ENCODE measurements at regions not wholly inside any gene's neighbourhood (a gene's known extent, or its start where the extent isn't known, plus 50 kb on each side); places are given as distances from the start of the nearest gene placed in this dataset.

DNA sequence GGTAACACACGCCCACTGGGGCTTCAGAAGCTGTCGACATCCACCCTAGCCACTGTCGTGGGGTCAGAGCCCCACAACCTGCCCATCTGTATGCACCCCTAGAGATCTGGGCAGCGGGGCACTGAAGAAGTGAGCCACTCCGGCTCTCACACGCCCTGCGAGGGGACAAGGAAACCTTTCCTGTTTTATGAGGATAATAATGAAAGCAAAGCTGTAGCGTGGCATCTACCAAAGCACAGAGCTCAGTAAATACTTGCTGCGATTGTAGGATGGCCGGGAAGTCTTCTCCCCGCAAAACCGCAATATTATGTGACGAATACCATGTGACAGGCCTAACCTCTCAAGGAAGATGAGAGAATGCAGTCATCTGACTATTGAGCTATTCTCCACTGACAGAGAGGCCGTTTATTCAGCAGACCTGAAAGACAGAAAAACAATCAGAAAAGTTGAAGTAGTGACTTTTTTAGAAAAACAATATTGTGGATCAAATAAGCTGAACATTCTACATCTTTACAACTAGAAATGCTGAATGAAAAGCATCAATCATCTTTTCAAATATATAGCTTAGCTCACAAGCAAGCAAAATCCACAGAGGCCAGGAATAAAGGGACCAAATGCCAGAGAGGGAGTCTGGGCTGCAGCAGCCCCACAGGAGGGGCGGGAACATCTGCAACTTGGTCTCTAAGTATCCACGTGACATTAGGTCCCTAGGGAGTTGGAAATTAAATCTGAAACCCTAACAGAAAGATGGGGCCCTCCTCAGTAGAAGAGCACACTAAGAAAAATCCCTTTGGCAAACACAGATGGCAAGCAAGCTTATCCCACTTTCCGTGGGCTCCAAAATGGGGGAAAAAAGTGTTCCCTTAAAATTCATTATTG lies 207.8 kb downstream of the TTLL2 start:
- Histone ChIP-seq H3K4me1 (peaks cover 41% of the 10 kb centered on the region), H3K27me3 (no peaks in the 10 kb centered on the region)
- no peak for TF ChIP-seq Cebpa-rat (IDR thresholded peaks at IDR 0.05)

DNA sequence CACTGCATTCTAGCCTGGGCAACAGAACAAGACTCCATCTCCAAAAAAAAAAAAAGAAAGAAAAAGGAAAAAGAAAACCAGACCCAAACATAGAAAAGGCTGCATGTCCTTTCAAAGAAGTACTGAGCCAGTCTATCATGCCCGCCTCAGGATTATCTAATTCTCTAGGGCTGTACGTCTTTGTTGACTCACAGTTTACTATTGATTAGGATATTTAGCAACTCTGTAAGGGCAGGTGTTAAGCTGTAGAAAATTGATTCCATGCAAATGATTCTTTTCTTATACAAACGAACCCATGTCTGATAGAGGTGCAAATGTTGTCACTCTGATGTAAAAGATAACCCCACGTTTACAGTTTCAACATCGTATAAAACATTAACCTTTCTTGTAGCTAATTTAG lies 209.0 kb downstream of the TTLL2 start:
- Histone ChIP-seq H3K4me2 (peak overlapping the region; percentile 47), H3K4me3 (no peak overlapping the region), H3K27me3 (no peaks in the 10 kb centered on the region), H3K9ac (no peak overlapping the region), H3K4me1 (peaks cover 38% of the 10 kb centered on the region), H3K36me3 (no peaks in the 10 kb centered on the region), H3K9me3 (peaks cover 22% of the 10 kb centered on the region), H3K27ac (no peak overlapping the region), H4K20me1 (no peaks in the 10 kb centered on the region)
- TF ChIP-seq Cebpa-rat (IDR thresholded peaks at IDR 0.05) = no peak

More for the DNA sequence above, 207.8 kb downstream of the TTLL2 start:
- no peaks in the 10 kb centered on the region for H4K20me1 ChIP-seq
- no peak overlapping the region for H3K9ac ChIP-seq
- H3K4me3 ChIP-seq = no peak overlapping the region
- peak overlapping the region; percentile 47 for H3K4me2 ChIP-seq
- no peak overlapping the region for H3K27ac ChIP-seq
- no peaks in the 10 kb centered on the region for H3K36me3 ChIP-seq
- H3K9me3 ChIP-seq = peaks cover 22% of the 10 kb centered on the region

DNA sequence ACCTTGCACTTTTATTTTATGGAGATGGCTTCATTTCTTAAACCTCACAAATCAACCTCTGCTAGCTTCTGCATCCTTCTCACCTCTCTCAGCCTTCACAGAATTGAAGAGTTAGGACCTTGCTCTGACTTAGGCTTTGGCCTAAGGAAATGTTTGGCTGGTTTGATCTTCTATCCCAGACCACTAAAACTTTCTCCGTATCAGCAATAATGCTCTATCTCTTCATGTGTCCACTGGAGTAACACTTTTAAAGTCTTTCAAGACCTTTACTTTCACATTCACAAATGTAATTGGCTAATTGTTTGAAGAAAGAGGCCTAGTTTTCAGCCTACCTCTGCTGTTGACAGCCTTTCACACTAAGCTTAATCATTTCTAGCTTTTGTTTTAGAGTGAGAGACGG lies 212.9 kb downstream of the TTLL2 start:
- Histone ChIP-seq H3K36me3 (no peaks in the 10 kb centered on the region), H3K4me2 (no peak overlapping the region), H3K9me3 (peaks cover 33% of the 10 kb centered on the region), H3K9ac (no peak overlapping the region), H4K20me1 (no peaks in the 10 kb centered on the region), H3K4me3 (no peak overlapping the region), H3K27me3 (no peaks in the 10 kb centered on the region), H3K4me1 (peaks cover 26% of the 10 kb centered on the region), H3K27ac (no peak overlapping the region)
- TF ChIP-seq Cebpa-rat (IDR thresholded peaks at IDR 0.05) = no peak

DNA sequence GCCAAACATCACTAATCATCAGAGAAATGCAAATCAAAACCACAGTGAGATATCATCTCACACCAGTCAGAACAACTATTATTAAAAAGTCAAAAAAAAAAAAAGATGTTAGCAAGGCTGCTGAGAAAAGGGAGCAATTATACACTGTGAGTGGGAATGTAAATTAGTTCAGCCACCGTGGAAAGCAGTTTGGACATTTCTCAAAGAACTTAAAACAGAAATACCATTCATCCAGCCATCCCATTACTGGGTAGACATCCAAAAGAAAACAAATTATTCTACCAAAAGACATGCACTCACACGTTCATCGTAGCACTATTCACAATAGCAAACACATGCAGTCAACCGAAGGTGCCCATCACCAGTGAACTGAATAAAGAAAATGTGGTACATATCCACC lies 213.9 kb downstream of the TTLL2 start:
- Histone ChIP-seq H3K4me1 (peaks cover 26% of the 10 kb centered on the region), H3K27me3 (no peaks in the 10 kb centered on the region), H4K20me1 (no peaks in the 10 kb centered on the region), H3K9ac (no peak overlapping the region), H3K27ac (no peak overlapping the region), H3K4me2 (no peak overlapping the region), H3K4me3 (no peak overlapping the region), H3K9me3 (peaks cover 28% of the 10 kb centered on the region), H3K36me3 (no peaks in the 10 kb centered on the region)
- TF ChIP-seq Cebpa-rat (IDR thresholded peaks at IDR 0.05) = no peak

DNA sequence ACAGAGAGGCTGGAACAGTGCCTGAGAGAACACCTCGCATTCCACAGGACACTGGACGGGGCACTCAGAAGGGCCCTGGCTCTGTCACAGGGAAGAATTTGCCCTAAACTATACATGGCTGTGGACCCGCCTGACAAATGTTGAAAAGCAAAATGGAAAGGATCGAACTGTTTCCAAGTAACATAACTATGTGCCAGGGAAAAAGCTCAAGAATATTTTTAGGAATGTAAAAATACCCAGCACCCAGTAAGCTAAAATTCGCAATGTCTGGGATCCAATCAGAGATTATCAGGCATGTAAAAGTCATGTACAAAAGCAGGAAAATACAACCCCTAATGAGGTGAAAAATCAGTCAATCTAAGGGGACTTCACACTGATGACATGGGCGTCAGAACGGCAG lies 215.9 kb downstream of the TTLL2 start:
- H3K9ac ChIP-seq = no peak overlapping the region
- no peak overlapping the region for H3K27ac ChIP-seq
- H4K20me1 ChIP-seq = no peaks in the 10 kb centered on the region
- no peak overlapping the region for H3K4me3 ChIP-seq
- H3K4me2 ChIP-seq = no peak overlapping the region
- H3K9me3 ChIP-seq = peaks cover 22% of the 10 kb centered on the region
- peaks cover 37% of the 10 kb centered on the region for H3K4me1 ChIP-seq
- no peak for TF ChIP-seq Cebpa-rat (IDR thresholded peaks at IDR 0.05)
- H3K27me3 ChIP-seq = no peaks in the 10 kb centered on the region
- H3K36me3 ChIP-seq = no peaks in the 10 kb centered on the region

DNA sequence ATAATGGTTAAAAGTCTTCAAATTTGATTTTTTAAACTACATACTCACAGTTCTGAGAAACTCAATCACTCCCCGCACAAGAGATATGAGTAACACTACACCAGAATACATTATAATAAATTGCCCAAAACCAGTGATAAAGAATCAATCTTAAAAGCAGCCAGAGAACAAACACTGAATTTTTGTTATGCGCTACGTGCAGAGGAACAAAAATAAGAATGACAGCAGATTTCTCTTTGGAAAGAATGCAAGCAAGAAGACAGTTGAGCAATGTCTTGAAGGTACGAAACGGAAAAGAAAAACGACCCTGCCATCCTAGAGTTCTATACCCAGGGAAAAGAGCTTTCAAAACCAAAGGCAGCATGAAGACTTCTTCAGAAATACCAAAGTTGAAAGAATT lies 216.7 kb downstream of the TTLL2 start:
- no peak overlapping the region for H3K27ac ChIP-seq
- peaks cover 19% of the 10 kb centered on the region for H3K9me3 ChIP-seq
- no peak overlapping the region for H3K4me2 ChIP-seq
- no peaks in the 10 kb centered on the region for H4K20me1 ChIP-seq
- H3K27me3 ChIP-seq = no peaks in the 10 kb centered on the region
- no peak for TF ChIP-seq Cebpa-rat (IDR thresholded peaks at IDR 0.05)
- H3K4me3 ChIP-seq = no peak overlapping the region
- no peak overlapping the region for H3K9ac ChIP-seq
- peaks cover 45% of the 10 kb centered on the region for H3K4me1 ChIP-seq
- no peaks in the 10 kb centered on the region for H3K36me3 ChIP-seq

DNA sequence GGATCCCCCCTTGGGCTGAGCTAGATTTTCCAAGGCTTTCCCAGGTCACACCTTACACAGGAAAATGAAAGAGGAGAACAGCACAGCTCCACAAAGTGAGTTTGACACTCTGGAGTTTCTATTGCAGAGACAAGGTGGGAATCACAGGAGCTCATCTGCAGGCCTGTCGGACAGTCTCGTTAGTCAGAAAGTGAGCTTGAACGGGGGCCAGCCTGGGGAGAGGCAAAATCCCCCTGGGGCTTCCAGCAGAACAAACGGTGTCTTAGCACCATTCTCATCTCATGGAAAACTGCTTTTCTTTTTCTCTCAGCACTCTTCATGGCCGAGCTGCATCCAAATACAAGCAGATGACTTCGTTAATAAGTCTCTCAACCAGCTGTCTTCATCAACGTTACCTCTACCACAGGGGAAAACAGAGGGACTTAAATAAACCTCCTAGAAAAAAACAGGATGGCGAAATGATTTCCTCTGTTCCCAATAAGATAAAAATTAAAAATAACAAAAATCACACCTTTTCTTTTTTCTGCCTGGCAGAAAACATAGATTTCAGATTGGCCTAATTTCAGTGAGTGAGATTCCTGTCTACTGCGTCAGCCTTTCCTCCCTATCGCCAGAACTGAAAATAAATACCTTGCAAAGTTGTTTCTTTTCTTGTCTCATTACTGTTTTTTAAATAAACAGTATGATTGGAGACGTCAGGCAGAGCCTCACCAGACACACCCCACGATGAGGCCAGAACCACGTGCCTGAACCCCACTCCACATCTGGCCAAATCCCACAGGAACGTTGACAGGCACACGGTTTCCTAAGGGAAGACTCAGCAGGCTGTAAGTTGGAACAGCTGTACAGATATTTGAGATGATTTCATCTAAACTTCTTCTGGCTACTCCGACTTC lies 219.0 kb downstream of the TTLL2 start:
- peak overlapping the region; percentile 71 for H3K4me2 ChIP-seq
- H3K9ac ChIP-seq = no peak overlapping the region
- TF ChIP-seq Cebpa-rat (IDR thresholded peaks at IDR 0.05) = no peak
- H4K20me1 ChIP-seq = no peaks in the 10 kb centered on the region
- peaks cover 19% of the 10 kb centered on the region for H3K9me3 ChIP-seq
- no peak overlapping the region for H3K4me3 ChIP-seq
- no peaks in the 10 kb centered on the region for H3K27me3 ChIP-seq
- H3K27ac ChIP-seq = peak overlapping the region; percentile 72; the same call in 1 of the 2 replicates
- peaks cover 68% of the 10 kb centered on the region for H3K4me1 ChIP-seq
- no peaks in the 10 kb centered on the region for H3K36me3 ChIP-seq

DNA sequence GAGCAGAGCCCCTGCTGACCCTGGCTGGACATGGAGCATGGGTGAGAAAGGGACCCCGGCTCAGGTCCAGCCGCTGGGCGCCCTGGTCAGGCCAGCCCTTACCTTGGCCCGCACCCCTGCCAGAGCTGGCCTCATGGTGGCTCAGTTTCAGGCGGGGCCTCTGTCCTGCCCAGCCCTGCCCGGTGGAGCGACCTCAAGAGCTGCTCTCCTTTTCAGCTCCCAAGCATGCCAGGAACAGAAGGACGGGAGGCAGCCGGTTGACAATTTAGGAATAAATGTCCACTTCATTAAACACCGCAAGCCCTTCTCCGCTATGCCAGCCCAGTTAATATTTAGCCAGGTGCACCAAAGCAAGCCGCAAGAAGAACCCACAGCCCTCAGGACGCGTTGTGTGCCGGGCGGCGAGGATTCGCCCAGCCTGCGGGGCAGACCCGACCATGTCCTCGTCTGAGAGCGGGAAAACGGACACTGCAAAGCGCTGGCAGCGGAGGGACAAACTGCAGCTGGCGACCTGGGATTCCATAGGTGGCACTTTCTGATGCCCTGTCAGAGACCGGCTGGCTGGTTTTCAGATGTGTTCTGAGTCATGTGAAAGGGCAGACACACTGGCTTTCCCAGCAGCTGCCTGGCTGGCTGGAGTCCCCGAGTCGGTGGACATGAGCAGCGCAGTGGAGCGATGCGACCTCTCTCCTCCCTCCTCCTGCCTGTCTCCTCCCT lies 221.9 kb downstream of the TTLL2 start:
- no peak for TF ChIP-seq Cebpa-rat (IDR thresholded peaks at IDR 0.05)
- no peak overlapping the region for H3K9ac ChIP-seq
- peaks cover 86% of the 10 kb centered on the region for H3K4me1 ChIP-seq
- no peaks in the 10 kb centered on the region for H3K27me3 ChIP-seq
- H3K36me3 ChIP-seq = no peaks in the 10 kb centered on the region
- peak overlapping the region; percentile 71 for H3K4me2 ChIP-seq
- H3K27ac ChIP-seq = no peak overlapping the region
- no peaks in the 10 kb centered on the region for H4K20me1 ChIP-seq
- H3K9me3 ChIP-seq = no peaks in the 10 kb centered on the region
- no peak overlapping the region for H3K4me3 ChIP-seq

DNA sequence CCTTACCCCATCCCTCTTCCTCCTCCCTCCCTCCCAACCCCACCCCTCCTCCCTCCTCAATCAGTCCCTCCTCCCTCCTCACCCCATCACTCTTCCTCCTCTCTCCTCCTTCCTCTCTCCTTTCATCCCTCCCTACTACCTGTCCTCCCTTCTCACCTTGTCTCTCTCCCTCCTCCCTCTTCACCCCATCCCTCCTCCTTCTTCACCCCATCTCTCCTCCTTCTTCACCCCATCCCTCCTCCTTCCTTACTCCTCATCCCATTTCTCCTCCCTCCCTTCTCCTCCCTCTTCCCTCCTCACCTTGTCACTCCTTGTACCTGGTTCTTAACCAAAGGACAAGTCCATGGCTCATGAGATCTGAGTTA lies 222.4 kb downstream of the TTLL2 start:
- H3K27ac ChIP-seq = peak overlapping the region; percentile 44; the same call in 1 of the 2 replicates
- peaks cover 89% of the 10 kb centered on the region for H3K4me1 ChIP-seq
- H3K4me2 ChIP-seq = peak overlapping the region; percentile 71
- no peak overlapping the region for H3K4me3 ChIP-seq
- H3K36me3 ChIP-seq = no peaks in the 10 kb centered on the region
- H3K9me3 ChIP-seq = no peaks in the 10 kb centered on the region
- H4K20me1 ChIP-seq = no peaks in the 10 kb centered on the region
- no peaks in the 10 kb centered on the region for H3K27me3 ChIP-seq
- H3K9ac ChIP-seq = no peak overlapping the region
- no peak for TF ChIP-seq Cebpa-rat (IDR thresholded peaks at IDR 0.05)

All from BLaER1 (cell line).